ENCODE measurements at regions not wholly inside any gene's neighbourhood (a gene's known extent, or its start where the extent isn't known, plus 50 kb on each side); places are given as distances from the start of the nearest gene placed in this dataset.

DNA sequence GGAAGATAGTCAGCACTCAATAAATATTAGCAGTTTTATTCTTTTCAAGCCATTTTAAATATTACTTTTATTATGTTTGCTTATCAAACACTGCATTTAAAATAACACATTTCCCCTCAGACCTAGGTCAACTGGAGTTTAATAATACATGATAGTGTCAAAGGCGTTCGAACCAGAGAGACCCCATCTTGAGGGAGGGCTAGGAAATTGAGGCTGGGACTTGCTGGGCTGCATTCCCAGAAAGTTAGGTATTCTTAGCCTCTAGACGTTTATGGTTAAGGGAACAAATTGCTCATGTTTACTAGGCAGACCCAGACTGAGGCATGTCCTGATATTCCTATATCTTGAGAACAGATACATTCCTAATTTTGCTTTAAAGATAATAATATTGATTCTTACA is 426.5 kb downstream of the METTL4 start:
- Histone ChIP-seq H3K4me1 (no peaks in the 10 kb centered on the region), H3K4me3 (no peak overlapping the region), H3K9me3 (no peaks in the 10 kb centered on the region), H3K36me3 (no peaks in the 10 kb centered on the region), H3K27me3 (no peaks in the 10 kb centered on the region), H3K27ac (no peak overlapping the region)
- 63 to 81% methylated on average over 3 of the region's 3 CpGs for WGBS, 2 donors
- intact Hi-C loops (cut with DNase I), result no loop called here
- no peak for DNase-seq
- TF ChIP-seq POLR2A (IDR thresholded peaks at IDR 0.05), result no peak
- TF ChIP-seq POLR2AphosphoS5 (IDR thresholded peaks at IDR 0.05), result no peak
- TF ChIP-seq, protein P1, sequence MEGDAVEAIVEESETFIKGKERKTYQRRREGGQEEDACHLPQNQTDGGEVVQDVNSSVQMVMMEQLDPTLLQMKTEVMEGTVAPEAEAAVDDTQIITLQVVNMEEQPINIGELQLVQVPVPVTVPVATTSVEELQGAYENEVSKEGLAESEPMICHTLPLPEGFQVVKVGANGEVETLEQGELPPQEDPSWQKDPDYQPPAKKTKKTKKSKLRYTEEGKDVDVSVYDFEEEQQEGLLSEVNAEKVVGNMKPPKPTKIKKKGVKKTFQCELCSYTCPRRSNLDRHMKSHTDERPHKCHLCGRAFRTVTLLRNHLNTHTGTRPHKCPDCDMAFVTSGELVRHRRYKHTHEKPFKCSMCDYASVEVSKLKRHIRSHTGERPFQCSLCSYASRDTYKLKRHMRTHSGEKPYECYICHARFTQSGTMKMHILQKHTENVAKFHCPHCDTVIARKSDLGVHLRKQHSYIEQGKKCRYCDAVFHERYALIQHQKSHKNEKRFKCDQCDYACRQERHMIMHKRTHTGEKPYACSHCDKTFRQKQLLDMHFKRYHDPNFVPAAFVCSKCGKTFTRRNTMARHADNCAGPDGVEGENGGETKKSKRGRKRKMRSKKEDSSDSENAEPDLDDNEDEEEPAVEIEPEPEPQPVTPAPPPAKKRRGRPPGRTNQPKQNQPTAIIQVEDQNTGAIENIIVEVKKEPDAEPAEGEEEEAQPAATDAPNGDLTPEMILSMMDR (IDR thresholded peaks at IDR 0.05), result no peak
- TF ChIP-seq EP300 (IDR thresholded peaks at IDR 0.05), result no peak

DNA sequence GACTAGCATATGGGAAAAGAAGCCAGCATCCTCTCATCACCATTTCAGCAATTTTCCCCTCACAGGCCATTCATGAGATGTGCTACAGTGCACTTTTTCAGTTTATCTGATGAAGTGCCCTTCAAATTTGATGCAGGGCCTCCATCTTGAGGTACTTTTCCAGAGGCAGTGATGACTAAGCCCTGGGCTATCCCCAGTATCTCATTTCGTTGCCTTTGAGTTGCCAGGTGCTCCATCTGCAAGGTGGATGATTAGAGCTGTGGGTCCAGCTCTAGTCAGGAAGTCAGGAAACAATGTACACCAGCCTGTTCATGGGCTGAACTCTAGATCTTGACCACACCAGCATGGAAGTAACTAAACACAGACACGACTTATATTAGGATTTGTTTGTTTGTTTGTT is 425.2 kb downstream of the METTL4 start:
- WGBS, 2 donors, result 31 to 67% methylated on average over 2 of the region's 2 CpGs
- H3K27me3 ChIP-seq, result no peaks in the 10 kb centered on the region
- H3K4me1 ChIP-seq, result no peaks in the 10 kb centered on the region
- no peak for DNase-seq
- H3K4me3 ChIP-seq, result no peak overlapping the region
- intact Hi-C loops (cut with DNase I), result no loop called here
- H3K9me3 ChIP-seq, result no peaks in the 10 kb centered on the region
- no peak for TF ChIP-seq POLR2AphosphoS5 (IDR thresholded peaks at IDR 0.05)
- TF ChIP-seq EP300 (IDR thresholded peaks at IDR 0.05), result no peak
- no peak for TF ChIP-seq POLR2A (IDR thresholded peaks at IDR 0.05)
- TF ChIP-seq, protein P1 (IDR thresholded peaks at IDR 0.05), result no peak
- H3K27ac ChIP-seq, result no peak overlapping the region
- H3K36me3 ChIP-seq, result no peaks in the 10 kb centered on the region

DNA sequence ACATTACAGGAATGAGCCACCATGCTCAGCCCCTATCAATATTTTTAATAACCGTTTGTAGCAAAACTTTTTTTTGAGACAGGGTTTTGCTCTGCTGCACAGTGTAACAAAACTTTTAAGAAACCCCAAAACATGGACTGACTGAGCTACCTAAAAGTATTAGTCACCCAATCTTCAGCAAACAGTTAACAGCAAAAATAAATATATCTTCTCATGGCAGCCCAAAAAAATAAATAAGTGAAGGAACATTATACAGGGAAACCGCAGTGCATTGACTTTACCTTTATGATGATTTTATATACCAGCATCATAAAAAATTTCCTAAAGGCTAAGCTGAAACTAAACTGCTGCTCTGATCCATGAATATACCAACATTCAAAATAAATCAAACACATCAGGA is 424.6 kb downstream of the METTL4 start:
- Histone ChIP-seq H3K36me3 (no peaks in the 10 kb centered on the region), H3K27me3 (no peaks in the 10 kb centered on the region), H3K9me3 (no peaks in the 10 kb centered on the region), H3K4me1 (no peaks in the 10 kb centered on the region), H3K4me3 (no peak overlapping the region), H3K27ac (no peak overlapping the region)
- no peak for TF ChIP-seq EP300 (IDR thresholded peaks at IDR 0.05)
- 65 to 86% methylated on average over 2 of the region's 2 CpGs for WGBS, 2 donors
- DNase-seq, result no peak
- intact Hi-C loops (cut with DNase I), result no loop called here

DNA sequence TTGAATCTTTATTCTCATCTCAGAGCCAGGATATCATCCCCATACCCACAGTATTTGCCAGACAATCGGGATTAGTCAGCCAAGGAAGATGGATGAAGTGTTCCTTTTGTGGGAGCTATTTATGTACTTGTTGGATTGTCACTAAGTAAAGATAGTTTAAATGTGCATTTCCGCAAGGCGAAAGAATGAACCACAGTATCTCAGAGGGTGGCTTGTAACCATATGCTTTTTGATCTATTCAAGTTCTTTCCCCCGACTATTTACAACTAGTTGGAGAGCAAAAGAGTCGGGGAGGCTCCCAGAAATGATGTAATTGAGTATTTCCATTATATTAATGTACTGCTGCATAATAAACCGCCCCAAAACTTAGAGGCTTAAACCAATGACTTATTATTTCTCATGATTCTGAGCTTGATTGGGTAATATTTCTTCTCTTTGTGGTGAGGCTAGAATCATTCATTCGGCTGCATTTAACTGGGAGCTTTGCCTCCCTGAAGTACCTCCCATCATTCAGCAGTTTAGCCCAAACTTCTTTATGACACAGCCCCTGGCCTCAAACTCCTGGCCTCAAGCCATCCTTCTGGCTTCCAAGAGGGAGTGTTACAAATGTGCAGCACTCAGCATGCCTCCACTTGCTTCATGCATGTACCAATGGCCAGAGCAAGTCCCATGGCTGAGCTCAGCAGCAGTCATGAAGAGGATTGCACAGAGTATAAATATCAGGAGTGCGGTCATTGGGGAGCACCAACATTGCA is 423.7 kb downstream of the METTL4 start:
- H3K27ac ChIP-seq, result no peak overlapping the region
- TF ChIP-seq, protein P1 (IDR thresholded peaks at IDR 0.05), result no peak
- no peak for TF ChIP-seq EP300 (IDR thresholded peaks at IDR 0.05)
- TF ChIP-seq POLR2AphosphoS5 (IDR thresholded peaks at IDR 0.05), result no peak
- TF ChIP-seq POLR2A (IDR thresholded peaks at IDR 0.05), result no peak
- H3K27me3 ChIP-seq, result no peaks in the 10 kb centered on the region
- H3K9me3 ChIP-seq, result no peaks in the 10 kb centered on the region
- 71 to 79% methylated on average over 8 of the region's 8 CpGs for WGBS, 2 donors
- no peak for DNase-seq
- H3K4me3 ChIP-seq, result no peak overlapping the region
- intact Hi-C loops (cut with DNase I), result no loop called here
- no peaks in the 10 kb centered on the region for H3K36me3 ChIP-seq
- H3K4me1 ChIP-seq, result no peaks in the 10 kb centered on the region

DNA sequence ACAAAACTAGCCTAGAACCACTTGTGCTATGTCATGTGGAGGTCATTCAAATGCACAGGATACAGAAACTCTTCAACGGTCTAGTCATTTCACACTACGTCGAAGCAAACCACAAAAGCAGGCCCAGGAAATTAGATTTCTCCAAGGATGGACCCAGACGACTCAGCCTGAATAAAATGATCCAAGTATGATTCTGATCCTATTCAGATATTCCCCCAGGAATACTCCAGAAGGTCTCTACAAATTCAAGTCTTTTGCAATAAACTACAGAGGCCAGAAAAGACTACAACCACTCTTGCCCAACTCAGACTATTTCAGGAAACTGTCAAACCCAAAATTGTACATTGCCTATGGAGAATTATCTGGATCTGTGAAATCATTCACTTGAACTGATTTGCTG is 422.5 kb downstream of the METTL4 start:
- H3K4me3 ChIP-seq, result no peak overlapping the region
- no peak for DNase-seq
- no peaks in the 10 kb centered on the region for H3K4me1 ChIP-seq
- no peak for TF ChIP-seq POLR2AphosphoS5 (IDR thresholded peaks at IDR 0.05)
- no peak for TF ChIP-seq POLR2A (IDR thresholded peaks at IDR 0.05)
- no peak for TF ChIP-seq EP300 (IDR thresholded peaks at IDR 0.05)
- TF ChIP-seq, protein P1 (IDR thresholded peaks at IDR 0.05), result no peak
- WGBS, 2 donors, result 85% methylated on average over 4 of the region's 4 CpGs
- no peaks in the 10 kb centered on the region for H3K9me3 ChIP-seq
- H3K36me3 ChIP-seq, result no peaks in the 10 kb centered on the region
- H3K27me3 ChIP-seq, result no peaks in the 10 kb centered on the region
- intact Hi-C loops (cut with DNase I), result no loop called here
- H3K27ac ChIP-seq, result no peak overlapping the region

All from sigmoid colon (tissue), 6 donors.